GM19463 (cell line): ENCODE measurements at regions not wholly inside any gene's neighbourhood (a gene's known extent, or its start where the extent isn't known, plus 50 kb on each side); places are given as distances from the start of the nearest gene placed in this dataset.
"Not testable (repeated sequence)": the region's sequence is repeated elsewhere in the genome, so short reads cannot be mapped to it uniquely, and the experiment has no call there.

Experiments used
- ATAC-seq: cut with Tn5 transposase; IDR thresholded peaks from one replicate; pipeline ENCODE4 v1.9.1; 2021; ENCODE audit warnings: mild to moderate bottlenecking, moderate library complexity; ENCODE audit not compliant: unreplicated experiment

DNA sequence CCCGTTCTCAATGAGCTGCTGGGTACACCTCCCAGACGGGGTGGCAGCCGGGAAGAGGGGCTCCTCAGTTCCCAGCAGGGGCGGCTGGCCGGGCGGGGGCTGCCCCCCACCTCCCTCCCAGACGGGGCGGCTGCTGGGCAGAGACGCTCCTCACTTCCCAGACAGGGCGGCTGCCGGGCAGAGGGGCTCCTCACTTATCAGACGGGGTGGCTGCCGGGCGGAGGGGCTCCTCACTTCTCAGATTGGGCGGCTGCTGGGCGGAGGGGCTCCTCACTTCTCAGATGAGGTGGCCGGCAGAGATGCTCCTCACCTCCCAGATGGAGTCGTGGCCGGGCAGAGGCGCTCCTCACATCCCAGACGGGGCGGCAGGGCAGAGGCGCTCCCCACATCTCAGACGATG, 559.0 kb downstream of the CD109 start:
- ATAC-seq, result not testable (repeated sequence)

DNA sequence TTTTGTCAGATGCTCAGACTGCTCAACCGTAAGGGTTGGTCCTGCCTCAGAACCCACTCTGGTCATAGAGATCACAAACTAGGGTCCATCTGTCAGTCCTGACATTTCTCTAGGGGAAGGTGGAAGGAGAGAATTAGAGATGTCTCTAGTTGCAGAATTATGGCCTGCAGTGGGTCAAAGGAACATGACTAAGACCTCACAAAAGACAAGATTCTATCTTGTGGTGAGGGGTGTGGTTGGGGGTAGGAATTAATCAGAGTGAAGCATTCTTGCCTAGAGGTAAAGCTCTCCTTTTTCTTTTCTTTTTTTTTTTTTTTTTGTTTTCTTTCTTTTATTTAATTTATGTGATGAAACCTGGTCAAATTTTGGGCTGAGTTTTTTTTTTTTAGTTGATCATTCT, 558.1 kb downstream of the CD109 start:
- ATAC-seq, result not testable (repeated sequence)

DNA sequence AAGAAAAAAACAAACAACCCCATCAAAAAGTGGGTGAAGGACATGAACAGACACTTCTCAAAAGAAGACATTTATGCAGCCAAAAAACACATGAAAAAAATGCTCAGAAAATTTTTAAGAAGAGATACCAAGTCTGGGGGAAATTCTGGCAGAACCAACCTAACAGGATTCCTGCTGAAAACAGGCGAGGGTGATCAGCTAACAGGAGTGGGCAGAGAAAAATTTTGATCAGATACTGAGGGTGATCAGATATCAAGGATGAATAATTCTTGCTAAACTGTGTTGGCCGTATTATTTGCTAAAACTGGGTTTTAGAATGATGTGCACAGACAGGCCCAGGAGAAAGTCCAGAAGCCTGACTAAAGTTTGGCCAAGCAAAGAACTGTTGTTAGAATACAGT, 557.3 kb downstream of the CD109 start:
- ATAC-seq, result no peak

DNA sequence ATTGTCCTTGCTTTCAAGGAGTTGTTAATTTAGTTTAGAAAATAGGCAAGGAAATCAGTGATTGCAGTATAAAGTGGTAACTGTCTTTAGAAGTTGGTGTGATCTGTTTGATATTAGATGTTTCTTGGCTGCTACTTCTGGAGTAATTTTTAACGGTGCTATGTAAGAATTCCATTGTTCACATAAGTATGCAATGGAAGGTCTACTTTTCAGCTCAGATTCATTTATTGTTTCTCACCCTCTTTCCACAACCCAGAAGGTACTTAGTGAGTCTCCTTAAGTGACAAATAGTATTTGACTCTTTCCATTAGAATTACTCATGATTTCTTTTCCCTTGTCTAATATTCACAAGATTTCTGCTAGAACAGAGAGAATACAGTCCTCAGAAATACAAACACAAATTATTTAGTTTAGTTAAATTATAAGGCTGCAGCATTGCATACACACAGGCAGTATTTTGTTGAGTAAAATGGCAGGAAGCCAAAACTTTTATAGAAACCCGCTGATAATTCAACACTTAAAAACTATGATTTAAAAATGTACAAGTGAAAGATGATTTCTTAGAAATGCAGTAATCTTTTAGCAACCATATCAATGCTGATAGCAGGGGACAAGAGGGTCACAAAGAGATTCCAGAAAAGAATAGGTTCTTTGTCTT, 554.3 kb downstream of the CD109 start:
- no peak for ATAC-seq

DNA sequence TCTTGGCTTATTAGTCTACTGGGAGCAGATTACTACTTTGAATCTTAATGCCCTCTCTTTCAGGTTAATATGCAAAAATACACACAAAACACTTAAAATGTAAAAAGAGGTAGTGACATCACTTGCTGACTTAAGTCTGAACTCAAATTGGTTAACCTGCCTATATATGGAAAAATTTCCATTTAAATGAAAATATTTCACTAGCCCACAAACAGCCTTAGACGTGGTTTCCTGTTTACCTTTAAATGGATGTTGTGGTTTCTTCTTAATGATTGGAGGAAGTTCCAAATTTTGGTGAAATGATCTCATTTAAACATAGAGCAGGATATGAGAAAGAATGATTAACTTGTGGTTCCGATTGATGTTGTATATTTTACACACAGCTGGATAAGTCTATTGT, 553.7 kb downstream of the CD109 start:
- peak; percentile 80 for ATAC-seq

DNA sequence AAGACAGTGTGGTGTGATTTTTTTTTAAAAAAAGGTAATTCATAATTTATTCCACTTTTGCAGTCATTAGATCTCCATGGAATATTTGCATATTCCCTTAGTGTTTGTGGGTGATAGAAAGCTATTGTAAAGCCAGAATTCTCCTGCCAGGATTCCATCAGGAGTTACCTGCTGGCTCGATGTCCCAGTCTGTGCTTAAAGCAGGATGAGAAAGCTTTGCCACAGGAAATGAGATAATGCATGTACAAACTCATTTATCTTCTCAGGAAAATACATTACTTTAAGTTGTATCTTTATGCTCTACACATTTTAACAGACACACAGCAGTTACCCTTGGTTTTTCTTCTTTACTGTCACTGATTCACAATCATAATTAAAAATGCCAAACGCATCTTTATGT, 553.0 kb downstream of the CD109 start:
- ATAC-seq, result no peak

DNA sequence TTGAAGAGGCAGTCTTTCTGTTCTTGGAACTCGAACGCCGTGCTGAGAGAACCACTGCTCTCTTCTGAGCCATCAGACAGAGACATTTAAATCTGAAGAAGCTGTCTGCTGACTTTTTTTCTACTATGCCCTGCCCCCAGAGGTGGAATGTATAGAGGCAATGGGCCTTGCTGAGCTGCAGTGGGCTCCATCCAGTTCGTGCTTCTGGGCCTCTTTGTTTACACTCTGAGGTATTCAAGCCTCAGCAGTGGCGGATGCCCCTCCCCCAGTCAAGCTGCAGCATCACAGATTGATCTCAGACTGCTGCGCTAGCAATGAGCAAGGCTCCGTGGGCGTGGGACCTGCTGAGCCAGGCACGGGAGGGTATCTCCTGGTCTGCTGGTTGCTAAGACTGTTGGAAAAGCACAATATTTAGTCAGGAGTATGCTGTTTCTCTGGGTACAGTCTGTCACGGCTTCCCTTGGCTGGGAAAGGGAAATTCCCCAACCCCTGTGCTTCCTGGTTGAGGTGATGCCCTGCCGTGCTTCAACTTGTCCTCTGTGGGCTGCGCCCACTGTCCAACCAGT, 526.8 kb downstream of the CD109 start:
- no peak for ATAC-seq

DNA sequence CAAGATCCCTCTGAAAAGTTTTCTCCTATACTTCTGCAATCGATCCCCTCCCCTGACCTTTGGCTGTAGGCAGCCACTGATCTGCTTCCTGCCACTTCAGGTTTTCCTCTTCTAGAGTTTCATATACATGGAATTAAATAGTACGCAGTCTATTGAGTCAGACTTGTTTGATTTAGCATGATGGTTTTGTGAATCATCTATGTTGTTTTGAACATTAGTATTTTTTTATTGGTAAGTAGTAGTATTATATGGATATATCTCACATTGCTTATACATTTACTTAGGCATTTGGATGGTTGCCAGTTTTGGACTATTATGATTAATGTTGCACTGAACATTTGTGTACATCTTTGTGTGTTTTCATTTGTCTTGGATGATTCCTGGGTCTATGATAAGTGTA, 518.0 kb downstream of the CD109 start:
- ATAC-seq, result no peak

DNA sequence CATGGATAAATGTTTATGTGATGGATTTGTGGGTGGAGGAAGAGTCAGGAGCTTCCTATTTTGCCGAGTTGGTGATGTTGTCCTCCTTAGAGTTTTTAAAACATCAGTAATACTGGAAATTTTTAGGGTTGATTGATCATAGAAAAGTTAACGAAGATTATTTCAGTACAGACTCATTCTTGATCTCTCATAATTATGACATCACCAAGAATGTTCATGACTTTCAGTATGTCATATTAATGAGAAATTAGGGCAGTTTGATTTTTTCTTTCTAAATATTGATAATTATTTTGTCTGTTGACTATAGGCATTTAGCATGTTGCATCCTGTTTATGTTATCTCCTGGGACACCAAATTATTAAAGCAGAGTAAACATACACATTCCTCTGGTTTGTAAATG, 512.2 kb downstream of the CD109 start:
- ATAC-seq, result no peak

DNA sequence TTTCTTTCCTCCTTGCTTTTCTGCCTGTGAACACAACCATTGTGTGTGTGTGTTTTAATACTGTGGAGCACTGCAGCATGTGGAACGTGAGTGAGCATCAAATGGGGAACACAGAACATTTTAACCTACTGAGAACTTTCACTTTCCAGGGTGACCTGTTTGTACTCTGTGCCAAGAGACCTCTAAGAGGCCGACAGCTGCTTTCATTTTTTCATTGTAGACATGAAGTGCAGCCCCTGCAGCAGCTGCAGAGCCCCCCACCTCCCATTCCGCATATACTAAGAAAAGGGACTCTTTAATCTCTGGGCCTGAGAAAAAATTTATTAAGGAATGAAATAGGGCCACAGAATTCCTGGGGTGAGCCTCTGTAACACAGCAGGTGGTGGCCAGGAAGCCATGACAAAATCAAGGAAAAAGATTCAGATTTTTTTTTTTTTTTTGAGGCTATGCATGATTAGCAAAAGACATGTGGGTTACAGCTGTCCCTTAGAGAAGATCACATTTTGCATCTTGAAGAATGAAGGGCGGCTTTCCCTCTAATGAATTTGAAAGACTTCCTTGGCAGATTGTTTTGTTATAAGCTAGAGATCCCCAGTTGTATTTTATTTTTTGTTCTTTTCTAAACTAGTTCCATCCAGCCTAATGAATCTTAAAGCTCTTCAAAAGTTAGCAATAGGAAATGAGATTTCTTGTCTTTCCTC, 503.4 kb downstream of the CD109 start:
- peak; percentile 69 for ATAC-seq

DNA sequence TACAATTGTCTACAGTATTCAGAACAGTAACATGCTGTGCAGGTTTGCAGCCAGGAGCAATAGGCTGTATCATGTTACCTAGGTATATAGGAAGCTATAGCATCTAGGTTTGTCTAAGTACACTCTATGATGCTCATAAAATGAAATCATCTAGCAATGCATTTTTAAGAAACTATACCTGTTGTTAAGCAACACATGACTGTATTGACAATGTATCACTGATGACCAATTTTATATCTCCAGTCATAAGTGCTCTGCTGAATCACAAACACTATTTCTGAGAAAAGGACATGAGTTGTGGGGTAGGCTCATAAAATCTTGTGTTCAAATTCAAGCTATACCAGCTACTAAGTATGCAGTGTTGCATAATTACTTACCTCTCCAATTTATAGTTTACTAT, 501.3 kb downstream of the CD109 start:
- no peak for ATAC-seq

DNA sequence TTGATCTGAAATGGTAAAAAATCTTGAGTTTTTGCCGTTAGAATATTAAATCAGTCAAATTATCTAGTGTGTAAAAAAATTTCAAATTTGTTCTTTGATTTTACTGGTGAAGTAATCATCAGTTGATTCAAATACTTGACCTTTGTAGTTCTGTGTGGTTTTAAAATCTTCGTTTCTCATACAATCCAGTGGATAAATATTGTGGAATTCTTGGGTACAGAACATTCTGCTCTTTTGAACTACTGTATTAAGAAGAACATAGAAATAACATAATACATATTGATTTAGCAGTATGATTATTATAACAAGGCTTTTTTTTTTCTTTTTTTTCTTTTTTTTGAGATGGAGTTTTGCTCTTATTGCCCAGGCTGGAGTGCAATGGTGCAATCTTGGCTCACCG, 491.8 kb downstream of the CD109 start:
- no peak for ATAC-seq

DNA sequence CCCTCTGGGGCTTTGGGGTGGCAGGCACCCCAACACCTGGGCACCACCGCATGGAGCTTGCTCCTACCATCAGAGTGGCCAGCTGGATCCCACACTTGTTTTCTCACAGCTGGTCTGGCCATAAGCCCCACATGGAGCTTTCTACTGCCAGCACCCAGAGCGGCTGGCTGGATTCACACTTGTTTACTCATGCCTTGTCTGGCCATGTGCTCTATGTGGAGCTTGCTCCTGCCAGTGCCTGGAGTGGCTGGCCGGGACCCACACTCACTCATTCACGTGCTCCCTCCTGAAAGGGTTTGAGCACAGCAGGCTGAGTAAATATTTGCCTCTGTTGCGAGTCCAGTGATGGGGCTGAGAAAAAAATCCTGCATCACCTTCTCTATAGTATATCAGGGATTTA, 487.0 kb downstream of the CD109 start:
- no peak for ATAC-seq

DNA sequence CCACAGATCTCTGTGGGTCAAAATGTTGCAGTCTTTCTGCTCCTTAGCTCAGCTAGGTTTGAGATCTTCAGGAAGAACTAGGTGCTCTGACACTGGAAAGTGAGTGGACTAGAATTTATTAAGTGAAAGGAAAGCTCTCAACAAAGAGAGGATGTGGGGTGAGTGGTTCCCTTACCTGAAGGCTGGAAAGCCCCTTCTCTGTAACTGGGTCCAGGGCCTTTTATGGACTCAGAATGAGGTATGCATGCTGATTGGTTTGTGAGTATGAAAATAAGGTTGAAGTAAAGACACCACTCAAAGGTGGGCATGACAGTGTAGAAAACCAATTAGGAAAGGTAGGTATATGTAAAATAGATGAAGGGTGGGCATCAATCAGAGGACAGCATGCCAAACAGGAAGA, 485.5 kb downstream of the CD109 start:
- peak; percentile 50 for ATAC-seq

DNA sequence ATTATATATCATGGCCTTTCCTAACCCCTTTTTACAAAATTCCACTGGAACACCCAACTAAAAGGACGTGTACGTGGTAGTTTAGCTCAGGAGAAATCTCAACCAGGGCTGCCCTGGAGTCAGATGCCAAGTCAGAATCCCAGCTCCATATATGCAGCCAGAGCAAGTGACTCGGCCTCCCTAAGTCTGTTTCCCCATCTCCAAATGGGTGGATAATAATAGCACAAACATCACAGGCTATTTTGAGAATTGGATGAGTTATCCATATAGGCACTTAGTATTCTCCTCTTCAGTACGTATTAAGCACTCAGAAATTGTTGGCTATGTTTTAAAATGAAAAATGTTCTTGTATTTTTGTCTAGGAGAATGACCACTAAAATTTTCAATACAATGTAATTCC, 481.5 kb downstream of the CD109 start:
- no peak for ATAC-seq

DNA sequence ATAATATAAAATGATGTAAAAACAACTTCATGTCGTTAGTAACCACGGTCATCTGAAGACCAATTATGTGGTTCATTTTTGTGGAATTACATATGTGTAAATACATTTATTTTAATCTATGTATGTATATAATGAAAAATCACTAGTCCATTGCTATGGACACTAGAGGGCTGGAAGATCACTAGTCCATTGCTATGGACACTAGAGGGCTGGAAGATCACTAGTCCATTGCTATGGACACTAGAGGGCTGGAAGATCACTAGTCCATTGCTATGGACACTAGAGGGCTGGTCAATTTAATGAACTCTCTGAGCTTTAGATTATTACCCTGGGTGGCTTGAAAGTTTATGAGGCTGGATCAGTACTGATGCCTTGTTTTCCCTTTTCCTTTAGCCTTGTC, 474.5 kb downstream of the CD109 start:
- not testable (repeated sequence) for ATAC-seq

DNA sequence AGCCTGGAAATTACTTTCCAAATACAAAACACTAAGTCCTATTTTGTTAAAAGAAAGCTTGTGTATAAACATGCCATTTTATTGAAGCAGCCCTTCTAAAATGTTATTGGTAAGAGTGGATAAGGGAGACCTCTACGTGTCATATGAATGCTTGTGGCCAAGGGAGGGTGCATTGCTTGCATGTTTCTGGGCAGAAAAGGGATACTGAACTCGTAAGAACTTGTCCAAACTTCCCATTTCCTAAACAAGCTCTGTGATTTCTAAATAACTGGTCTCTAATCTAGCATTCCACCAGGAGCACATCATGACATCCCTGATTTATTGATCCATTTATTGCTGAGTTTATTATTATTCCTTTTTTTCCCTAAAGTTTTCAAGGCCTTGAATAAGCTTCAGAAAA, 474.1 kb downstream of the CD109 start:
- ATAC-seq, result no peak

DNA sequence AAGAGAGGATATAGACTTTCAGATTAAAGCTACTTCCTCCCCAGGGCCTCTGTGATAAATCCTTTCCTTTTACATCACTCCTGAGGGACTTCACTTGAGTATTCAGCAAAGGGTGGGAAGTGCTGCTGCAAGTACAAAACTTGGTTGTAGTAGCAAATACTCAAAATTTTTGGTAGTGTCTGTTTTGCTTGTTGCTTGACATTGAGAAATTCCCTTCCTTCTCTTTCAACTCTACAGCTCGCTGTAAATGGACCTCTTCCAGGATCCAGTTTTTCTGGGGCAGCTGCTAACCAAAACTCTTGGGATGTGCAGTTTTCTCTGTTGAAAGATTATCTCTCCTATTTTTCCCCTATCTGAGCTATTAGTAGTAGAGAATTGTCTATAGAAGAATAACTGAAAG, 472.0 kb downstream of the CD109 start:
- no peak for ATAC-seq

DNA sequence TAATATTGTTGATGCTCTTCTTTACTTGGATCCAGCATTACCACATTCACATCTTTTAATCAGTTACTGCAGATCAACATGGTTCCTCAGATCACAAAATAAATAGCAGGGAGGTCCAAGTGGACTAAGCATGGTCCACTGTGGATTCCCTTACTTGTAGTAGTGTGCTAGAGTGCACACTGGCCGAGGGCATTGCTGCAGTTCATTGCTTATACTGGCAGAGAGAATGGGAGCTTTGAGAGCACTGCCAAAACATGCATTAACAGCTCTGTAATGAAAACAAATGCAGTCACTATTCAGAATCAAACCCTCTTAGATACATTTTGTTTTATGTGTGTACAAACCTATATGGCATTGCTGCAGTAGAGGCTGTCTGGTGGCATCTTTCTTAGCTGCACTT, 471.5 kb downstream of the CD109 start:
- ATAC-seq, result no peak

DNA sequence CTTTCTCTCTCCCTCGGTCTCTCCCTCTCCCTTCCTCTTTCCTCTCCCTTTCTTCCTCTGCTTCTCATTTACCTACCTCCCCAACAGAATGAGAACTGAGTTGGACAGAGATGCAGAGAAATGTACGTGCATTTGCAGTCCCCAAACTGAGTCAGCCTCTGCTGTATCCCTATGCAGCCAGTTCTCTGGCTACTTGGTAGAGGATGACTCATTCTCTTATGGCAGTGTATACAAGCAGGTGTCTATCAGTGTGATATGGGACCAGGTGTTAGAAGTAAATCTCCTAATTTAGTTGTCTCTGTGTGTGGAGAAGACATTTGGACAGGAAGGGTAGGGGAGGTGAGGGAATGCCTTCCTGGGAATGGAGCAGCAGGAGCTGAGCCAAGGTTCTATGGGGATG, 470.8 kb downstream of the CD109 start:
- no peak for ATAC-seq

DNA sequence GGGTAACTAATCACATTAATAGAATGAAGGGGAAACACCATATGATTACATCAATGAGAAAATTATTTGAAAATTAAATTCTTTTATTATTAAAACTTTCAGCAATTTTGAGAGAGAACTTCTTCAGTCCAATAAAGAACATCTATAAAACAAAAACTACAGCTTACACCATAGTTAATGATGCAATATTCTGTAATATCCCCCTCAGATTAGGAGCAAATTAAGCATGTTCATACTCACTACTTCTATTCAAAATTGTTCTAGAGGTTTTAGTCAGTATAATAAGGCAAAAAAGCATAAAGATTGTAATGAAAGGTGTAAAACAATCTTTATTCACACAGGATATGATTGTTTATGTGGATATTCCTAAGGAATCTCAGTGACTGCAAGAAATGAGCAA, 465.4 kb downstream of the CD109 start:
- no peak for ATAC-seq

DNA sequence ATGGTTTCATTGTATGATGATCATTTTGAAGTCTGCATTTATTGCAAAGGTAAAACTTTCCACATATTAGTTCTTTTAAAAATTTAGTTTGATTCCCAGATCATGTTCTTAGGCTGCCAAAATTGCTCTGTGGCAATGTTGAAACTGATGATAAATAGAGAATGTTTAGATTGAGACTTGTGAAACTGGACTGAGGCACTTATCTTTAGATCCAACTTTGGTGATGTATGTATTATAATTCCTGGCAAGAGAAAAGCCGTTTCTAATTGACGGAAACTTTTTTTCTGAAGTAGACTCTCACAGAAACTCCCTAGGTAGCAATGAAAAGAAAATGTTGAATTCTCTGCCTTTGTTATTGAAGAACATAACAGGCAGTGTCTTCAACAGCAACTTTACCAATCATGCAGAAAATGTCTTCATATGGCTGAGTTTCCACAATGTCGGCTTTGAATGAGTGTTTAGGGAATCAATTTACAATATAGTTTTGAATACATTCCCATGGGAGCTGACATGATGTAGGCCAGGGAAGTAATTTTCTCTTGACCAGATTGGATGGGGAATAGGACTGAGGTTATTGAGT, 456.2 kb downstream of the CD109 start:
- ATAC-seq, result no peak
